NCI-H2196 treated with DMSO at 0.1 percent for 48 hours (cell line): ENCODE measurements at regions not wholly inside any gene's neighbourhood (a gene's known extent, or its start where the extent isn't known, plus 50 kb on each side); places are given as distances from the start of the nearest gene placed in this dataset.

Experiments
- DNase-seq: peaks from one replicate; lab custom pipeline; 2025; ENCODE audit not compliant: unreplicated experiment; lab: John Stamatoyannopoulos, UW

DNA sequence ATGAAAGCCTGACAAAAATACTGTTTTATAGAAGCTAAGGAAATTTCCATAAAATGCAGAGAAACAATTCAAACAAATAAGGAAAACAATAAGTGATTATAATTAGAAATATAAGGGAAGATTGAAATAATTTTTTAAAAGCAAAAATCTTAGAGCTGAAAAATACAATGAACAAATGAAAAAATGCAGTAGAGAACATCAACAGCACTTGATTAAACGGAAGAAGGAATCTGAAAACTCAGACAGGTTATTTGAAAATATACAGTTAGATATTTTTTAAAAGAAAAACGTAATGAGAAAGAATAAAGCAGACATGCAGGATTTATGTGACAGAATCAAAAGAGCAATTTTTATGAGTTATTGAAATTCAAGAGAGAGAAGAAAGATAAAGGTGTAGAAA is 279.1 kb upstream of the MAGI2 start:
- no peak for DNase-seq

DNA sequence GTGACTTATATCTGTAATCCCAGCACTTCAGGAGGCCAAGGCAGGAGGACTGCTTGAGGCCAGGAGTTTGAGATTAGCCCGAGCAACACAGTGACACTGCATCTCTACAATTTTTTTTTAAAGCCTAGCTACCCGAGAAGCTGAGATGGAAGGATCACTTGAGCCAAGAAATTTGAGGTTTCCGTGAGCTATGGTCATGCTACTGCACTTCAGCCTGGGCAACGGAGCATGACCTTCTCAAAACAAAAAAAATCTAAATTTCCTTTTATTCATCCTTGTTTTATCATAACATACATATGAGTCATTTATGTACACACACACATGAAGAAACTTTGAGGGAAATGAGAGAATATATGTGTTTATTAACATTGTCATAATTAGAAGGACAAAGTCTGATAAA is 277.5 kb upstream of the MAGI2 start:
- no peak for DNase-seq

DNA sequence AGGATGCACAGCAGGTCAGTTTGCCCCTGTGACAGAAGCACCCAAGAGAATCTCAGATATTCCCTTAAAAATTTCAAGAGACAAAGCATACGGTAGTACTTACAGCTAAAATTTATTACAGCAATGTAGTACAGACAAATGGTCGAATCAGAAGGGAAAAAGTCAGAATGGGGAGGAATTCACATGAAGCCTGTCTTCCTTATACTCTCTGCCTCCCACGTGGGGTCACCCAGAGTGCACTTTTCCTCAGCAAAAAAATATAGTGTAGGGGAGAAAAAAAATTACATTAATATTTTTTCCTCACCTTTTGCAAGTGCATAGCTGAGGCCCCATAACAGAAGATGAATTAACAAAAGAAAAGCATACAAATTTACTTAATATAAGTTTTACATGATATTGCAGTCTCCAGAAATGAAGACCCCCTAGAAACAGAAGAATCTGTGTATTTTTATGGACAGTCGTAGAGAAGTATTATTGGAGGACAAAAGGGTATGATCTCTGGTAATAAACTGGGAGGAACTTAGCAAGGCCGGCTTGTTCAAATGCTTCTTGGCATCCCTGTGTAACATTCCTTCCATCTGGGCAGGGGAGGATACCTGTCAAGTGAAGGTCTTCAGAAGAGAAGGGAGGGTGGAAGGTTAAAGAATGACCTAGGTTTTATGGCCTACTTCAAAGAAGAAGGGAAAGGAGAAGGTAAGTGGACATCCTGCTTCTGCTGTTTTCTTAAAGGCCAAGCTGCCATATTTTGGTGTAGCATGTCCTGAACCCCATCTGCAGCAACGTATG is 270.6 kb upstream of the MAGI2 start:
- DNase-seq: no peak

DNA sequence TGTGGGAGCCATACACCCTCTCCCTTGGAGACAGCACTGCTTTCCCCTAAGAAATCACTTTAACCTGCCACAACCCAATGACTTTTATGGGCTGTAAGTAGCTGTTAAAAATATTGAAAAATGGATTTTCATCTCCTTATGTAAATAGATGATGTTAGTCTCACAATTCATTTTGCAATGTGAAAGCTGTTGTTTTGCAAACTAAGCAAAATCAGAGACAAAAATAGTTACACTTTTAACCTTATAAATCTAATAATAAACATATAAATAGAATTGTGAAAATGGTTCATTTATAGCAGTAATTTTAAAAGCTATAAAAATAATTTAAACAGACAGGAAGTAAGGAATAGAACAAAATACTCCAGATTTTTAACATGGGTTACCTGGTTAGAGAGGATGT is 268.8 kb upstream of the MAGI2 start:
- DNase-seq: no peak

DNA sequence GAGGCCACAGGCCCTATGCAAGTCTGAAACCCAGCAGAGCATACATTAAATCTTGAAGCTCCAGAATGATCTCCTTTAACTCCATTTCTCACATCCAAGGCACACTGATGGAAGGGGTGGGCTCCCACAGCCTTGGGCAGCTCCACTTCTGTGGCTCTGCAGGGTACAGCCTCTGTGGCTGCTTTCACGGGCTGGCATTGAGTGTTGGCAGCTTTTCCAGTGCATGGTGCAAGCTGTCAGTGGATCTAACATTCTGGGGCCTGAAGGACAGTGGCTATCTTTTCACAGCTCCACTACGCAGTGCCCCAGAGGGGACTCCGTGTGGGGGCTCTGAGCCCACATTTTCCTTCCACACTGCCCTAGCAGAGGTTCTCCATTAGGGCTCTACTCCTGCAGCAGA is 265.7 kb upstream of the MAGI2 start:
- DNase-seq: no peak

DNA sequence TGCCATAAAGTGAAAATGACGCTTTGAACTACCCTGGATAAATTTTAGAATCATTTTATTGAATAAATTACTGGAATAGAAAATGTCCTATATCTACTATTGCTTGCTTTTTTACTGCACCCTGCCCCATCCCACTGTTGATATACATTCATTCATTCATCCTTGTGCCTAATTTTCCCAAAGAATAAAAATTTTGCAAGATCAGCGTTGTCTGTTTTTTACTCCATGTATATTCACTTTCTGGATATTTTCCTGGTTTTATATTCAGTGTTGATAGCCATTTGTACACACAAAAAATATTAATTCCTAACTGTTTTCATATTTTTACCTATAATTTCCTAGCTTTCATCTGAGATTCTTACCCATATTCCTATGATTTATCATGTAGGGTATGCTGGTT is 262.9 kb upstream of the MAGI2 start:
- DNase-seq: no peak

DNA sequence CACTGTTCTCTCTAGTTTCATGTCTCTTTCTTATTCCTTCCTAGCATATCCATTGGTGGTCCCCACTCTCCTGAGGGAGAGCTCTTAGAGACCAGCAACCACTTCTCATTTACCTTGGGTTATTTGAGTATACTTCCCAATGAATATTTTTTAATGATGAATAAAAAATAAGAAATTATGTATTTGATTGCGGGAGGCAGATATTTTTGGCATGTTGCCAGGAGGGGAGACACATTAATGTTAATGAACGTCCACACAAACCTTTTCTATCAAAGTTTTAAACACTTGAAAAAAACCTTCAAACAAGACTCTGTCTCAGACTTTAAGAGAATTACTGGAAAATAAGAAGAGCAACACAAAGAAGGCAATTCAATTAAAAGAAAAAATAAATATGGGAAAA is 260.6 kb upstream of the MAGI2 start:
- DNase-seq: no peak

DNA sequence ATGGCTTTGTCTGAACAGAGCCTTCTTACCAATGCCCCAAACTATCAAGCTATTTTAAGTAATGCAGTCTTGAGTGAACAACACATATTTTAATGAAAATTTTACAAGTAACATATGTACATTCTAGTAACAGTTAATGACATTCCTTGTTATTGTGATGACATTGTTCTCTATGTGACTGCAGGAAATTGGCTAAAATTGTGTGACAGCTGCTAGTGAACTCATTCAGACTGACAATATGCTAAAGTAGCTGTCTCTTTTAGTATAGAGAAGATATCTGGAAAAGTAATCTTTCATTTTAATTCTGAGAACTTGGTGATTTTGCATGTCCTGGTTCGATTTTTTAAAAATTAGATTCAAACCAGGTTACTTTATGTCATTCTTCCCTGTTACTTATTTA is 259.8 kb upstream of the MAGI2 start:
- DNase-seq: no peak

DNA sequence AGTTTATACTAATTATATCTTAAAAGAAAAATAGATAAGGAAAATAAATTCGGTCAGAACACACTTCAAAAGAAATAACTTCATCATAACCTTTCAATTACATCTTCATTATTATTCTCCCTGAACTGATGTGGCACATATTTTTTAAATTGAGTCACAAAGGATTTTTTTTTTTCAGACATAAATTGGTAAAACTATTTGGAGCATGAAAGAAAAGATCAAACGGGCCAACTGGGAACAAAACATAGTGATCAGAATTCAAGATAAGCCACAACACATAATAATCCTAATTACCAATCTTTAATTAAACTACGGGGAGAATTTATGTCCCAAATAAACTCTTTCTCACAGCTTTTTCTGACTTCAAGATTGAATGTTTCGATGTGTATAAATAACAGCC is 258.2 kb upstream of the MAGI2 start:
- DNase-seq: no peak

DNA sequence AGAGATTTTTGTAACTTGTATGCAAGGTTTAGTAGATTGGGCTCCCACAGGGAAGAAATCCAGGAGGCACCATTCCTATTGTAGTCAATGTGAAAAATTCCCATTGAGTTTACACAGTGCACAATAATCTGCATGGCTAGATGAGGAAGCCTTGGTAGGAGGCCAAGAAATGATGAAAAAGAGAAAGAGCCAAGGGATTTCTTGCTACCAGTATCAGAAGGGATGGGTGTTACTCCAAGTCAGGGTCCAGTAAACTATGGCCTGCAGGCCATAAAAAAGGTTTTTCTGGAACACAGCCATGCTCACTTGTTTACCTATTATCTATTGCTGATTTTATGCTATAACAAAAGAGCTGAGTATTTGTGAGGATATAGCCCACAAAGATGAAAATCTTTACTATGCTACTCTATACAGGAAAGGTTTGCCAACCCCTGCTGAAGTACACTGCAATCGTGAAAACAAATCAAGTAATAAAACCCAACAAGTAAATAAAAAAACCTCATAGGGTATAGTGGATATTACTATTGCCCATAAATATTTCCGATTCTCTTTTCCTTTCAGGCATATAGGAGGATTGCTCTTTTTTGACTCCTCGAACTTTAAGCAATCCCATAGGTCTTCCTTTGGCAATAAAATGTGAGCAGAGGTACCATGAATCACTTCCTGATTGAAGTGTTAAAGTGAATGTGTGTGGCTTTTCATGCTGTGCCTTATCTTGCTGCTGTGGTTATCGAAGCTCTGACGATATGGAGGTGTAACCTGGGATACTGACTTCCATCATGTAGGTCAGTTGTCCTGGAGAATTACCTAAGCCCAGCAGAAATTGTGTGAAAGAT is 256.3 kb upstream of the MAGI2 start:
- DNase-seq: no peak

DNA sequence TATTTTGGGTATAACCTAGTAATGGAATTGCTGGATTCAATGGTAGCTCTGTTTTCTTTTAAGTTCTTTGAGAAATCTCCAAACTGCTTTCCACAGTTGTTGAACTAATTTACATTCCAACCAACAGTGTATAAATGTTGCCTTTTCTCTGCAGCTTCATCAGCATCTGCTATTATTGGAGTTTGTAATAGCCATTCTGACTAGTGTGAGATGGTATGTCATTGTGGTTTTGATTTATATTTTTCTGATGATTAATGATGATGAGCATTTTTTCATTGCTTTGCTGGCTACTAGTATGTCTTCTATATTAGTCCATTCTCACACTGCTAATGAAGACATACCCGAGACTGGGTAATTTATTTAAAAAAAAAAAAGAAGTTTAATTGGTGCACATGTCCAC is 248.6 kb upstream of the MAGI2 start:
- DNase-seq: no peak

DNA sequence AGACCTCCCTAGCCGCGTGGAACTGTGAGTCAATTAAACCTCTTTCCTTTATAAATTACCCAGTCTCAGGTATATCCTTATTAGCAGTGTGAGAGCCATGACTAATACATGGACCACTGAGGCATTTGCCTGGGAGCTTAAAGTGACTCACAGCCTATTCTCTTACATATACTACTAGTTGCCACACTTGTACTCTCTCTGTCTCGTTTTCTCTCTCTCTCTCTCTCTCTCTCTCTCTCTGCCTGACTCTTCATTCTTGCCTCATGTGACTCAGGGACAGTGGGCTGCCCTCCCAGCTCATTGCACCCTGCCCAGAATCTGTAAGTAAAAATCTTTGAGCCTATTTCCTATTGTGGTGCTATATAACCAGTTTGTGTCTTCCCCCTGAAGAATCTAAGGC is 238.5 kb upstream of the MAGI2 start:
- DNase-seq: no peak

DNA sequence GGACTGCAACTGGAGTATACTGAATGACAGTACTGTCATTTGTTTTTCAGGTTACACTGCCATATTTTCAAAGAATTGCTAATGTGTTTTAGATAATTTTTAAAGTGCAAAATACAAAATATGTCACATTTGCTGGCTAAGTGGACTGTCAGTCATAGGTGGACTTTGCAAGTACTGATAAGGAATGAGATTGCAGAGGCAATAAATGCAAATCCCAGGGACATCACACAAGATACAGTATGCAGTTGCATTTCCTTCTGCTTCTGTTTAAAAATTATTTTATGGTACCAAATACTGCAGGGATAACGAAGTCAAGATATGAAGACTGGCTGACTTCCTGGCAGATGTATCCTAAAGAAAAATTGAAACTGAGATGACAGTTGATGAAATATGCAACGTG is 237.6 kb upstream of the MAGI2 start:
- no peak for DNase-seq

DNA sequence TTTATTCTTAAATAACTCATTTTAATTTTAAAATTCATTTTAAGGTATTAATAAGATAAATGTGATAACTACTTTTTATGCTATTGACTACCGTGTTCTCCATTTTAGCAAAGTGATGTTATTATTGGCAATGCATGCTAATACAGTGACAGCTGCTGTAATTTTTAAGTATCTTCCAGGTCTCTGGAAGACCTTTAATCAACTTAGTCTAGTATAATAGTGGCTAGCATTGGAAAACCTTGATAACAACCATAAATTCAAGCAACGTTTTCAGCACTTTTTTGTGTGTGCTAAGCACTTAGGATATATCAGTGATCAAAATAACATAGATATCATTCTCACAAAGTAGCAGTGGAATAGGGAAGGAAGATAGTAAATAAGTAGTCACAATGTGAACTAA is 230.9 kb upstream of the MAGI2 start:
- DNase-seq: no peak

DNA sequence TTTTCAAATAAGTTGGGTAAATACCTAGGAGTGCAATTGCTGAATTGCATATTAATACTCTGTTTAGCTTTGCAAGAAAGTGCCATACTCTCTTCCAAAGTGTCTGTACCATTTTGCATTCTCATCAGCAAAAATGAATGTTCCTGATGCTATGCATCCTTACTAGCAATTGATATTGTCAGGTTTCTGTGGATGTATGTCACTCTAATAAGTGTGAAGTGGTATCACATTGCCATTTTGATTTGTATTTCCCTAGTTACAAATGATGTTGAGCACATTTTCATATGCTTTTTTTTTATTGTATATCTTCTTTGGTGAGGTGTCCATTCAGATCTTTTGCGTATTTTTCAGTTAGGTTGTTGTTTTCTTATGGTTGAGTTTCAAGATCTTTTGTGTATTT is 230.4 kb upstream of the MAGI2 start:
- no peak for DNase-seq

DNA sequence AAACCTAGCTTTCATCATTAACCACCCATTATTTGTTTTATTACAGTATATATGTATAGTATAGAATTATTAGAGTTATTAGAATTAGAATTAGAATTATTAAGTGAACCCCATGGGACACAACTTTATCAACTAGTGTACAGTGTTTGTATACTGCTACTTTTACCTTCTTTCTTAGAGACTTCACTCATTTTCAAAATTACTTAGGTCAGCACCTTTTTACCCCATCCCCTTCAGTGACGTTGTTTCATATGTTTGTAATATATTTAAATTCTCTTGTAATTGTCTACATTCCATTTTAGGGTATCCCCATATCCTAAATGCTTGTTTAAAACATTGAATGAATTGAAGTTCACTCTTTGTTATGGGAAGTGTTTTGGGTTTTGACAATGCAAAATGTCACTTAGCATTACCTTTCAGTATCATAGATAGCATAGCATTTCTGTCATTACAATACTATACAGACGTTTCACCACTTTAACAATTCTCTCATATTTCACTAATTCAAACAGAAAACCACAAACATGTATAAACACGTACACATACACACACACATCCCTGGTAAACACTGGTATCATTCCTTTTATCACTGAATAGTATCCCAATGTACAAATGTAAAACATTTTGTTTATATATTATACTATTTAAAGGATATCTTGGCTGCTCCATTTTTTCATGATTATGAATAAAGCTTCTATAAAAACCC is 229.9 kb upstream of the MAGI2 start:
- no peak for DNase-seq

DNA sequence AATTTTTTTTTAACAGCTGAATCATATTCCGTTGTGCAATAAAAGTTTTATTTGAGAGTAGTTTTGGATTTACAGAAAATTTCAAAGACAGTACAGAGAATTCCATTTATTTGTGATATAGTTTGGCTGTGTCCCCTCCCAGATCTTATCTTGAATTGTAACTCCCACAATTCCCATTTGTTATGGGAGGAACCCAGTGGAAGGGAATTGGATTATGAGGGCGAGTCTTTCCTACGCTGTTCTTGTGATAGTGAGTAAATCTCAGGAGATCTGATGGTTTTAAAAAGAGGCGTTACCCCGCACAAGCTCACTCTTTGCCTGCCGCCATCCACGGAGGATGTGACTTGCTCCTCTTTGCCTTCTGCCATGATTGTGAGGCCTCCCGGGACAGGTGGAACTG is 228.0 kb upstream of the MAGI2 start:
- DNase-seq: no peak

DNA sequence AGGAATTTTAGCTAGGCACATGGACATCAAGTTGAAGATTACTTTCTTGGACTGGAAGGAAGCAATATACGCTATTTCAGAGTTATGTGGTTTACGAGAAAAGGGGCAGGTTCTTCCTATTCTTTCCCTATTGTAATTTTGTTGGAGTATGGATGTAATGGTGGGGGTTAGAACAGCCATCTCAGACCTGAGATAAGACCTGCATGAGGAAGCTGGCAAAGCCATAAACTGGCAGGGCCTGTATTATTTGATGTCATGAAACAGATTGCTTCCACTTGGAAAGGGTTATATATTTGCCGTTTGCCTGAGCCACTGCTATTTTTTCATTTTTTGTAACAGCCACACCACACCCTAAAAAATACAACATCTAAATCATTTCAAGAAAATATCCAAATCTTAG is 220.5 kb upstream of the MAGI2 start:
- DNase-seq: no peak

DNA sequence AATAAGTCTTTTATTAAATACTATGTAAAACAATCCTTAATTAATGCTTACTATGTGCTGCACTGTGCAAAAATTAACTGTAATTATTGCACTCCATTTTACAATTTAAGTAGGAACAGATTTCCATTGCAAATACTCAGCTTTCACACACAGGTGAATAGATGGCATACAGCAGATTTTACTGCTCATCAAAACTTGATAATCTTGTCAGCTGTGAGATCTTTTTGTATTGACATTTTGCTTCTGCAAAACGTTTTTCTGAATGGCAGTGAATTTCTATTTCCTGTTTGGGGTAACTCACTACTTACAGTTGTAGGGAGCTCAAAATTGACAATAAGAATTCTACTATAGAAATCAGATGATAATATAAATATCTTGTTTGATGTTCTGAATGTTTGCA is 220.0 kb upstream of the MAGI2 start:
- no peak for DNase-seq

DNA sequence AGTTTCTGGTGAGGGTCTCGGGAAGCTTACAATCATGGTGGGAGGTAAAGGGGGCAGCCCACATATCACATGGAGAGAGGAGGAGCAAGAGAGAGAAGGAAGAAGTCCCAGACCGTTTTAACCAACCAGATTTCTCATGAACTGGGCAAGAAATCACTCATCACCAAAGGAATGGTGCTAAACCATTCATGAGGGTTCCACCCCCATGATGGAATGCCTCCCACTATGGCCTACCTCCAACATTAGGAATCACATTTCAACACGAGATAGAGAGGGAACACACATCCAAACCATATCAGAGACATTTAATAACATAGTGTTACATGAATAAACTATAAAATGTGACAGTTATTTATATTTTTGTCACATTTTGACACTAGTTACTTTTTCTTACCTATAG is 214.8 kb upstream of the MAGI2 start:
- DNase-seq: no peak

DNA sequence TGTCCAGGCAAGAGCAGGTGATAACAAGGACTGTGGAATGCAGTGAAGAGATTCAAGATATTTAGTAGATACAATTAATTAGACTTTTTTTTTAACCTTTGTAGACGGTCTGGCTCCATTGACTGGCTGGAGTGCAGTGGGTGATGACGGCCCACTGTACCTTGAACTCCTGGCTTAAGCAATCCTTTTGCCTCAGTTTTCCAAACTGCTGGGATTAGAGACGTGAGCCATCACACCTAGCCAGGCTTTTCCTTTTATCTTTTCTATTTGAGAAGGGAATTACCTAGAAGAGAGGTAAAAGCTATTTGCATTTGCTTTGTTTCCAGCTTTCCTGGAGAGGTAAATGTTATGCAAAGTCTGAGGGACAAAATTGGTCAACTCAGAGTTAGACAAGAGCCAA is 213.0 kb upstream of the MAGI2 start:
- DNase-seq: no peak
